RKO (cell line): ENCODE measurements at regions not wholly inside any gene's neighbourhood (a gene's known extent, or its start where the extent isn't known, plus 50 kb on each side); places are given as distances from the start of the nearest gene placed in this dataset.
A peak's percentile ranks its signal among the peaks of the same experiment; 100 is the strongest.
"Not testable (repeated sequence)": the region's sequence is repeated elsewhere in the genome, so short reads cannot be mapped to it uniquely, and the experiment has no call there.

Experiments
- DNase-seq: peaks from one replicate; pipeline ENCODE4 v3.0.0-alpha.2; 2016; ENCODE audit warnings: low spot score

GRCh38 chr7:131019351-131019750 is 285.3 kb upstream of the KLF14 start:
- DNase-seq = no peak

GRCh38 chr7:131020759-131021261 is 286.8 kb upstream of the KLF14 start:
- DNase-seq = no peak

DNA sequence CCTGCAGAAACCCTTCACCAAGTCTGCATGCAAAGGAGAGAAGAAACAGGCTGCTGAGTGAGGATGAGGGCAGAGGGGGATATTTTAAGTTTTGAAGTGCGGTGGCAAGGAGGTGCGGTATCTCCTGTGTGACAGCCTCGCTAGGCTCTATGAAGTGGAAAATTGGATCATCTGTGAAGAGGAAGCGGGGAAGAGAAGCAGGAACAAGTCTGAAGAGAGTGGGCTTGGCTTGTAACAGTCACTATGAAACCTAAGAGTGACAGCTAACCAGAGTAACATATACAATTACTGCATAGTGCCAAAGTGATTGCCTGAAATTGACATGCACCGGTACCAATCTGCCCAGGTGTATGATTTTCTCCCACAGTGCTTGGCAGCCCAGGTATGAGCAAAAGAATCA is 287.5 kb upstream of the KLF14 start:
- DNase-seq = no peak

DNA sequence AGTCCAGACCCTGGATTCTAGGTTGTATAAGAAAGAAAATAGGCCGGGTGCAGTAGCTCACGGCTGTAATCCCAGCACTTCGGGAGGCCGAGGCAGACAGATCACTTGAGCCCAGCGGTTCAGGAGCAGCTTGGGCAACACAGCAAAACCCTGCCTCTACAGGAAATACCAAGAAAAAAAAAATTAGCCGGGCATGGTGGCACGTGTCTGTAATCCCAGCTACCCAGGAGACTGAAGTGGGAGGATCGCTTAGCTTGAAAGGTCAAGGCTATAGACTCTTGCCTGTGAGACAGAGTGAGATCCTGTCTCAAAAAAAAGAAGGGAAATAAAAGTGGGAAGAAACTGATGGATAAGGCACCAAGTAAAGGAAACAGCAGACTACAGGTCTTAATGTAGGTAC is 287.9 kb upstream of the KLF14 start:
- no peak for DNase-seq

DNA sequence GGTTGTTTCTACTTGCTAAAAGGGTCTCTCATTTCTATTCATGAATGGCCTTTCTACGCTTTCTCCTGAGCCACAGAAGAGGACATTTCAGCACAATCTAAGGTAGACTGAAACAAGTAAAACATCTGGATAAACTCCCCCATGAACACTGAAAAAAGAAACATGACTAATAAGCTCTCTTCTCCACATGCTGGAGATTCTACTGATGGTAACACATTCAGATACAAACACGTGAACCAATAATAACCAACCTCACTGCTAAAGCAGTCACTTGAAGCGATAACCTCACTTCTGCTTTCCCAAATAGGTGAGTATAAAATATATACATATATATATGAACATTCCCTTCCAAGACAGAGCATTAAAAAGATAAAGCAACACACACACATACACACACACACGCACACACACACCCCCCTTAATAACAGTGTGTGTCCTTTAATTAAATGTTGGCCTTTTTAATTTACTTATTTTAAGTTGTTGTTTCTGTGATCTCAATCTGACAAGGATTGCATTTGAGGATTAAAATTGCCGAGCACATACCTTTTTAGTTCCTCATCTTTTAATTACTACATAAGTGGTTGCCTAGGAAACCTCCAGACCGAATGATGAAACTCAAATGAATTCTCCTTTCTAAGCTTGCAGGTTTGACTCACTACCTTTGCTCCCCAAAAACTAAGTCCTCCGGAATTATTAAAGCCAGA is 292.4 kb upstream of the KLF14 start:
- DNase-seq = peak; percentile 62

DNA sequence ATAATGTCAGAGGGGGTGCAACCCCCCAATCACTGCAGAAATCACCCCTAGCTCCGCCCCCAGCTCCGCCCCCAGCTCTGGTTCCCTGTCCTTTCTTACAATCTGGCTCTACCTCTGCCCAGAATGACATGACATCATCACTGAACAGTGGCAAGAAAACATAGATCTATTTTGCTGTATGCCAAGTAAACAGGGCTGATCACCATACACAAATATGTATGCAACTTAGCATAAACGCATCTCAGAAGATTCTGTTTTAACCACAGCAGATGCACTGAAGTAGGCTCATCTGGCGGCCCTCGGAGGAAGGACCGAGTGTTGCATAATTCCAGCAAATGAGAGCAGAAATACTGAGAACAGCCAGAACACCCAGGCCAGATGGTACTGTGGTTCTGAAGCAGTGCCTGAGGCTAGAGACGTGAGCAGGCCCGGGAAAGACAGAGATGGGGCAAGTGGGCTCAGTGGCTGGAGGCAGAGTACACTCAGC is 293.3 kb upstream of the KLF14 start:
- DNase-seq = peak; percentile 29

DNA sequence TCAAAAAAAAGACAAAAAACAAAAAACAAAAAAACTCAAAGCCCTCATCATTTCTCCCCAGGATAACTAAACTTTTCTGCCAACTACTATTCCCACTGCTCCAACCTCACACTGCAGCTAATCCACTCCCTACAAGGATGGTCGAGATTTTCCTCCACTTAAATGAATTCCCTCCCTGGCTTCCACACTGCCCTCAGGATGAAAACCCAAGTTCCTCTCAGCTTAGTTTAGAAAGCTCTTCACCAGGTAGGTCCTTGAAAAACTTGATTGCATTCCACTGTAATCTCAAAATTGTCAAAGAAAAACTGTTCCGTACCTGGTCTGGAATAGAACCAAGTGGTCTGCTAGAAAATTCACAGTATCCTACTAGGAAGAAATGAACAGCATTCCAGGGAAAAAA is 294.3 kb upstream of the KLF14 start:
- DNase-seq = no peak

DNA sequence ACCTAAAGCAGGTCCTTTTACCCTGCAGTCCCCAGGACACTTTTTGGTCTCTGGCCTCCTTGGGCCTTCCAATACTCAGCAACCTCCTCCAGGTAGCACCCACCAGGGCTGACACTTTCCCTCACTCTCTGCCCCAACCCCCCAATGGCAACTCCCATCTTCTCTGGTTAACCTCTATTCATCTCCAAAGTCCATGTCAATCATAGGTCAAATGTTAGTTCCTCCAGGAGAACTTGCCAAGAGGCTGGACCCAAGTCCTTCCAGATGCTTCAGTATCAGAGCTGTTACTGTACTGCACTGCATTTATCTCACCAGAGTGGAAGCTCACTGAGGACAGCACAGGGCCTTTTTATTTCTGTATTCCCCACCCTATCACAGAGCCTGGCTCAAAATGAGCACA is 295.0 kb upstream of the KLF14 start:
- DNase-seq = no peak

GRCh38 chr7:131031099-131031868 is 296.4 kb upstream of the MKLN1 start:
- DNase-seq = no peak

DNA sequence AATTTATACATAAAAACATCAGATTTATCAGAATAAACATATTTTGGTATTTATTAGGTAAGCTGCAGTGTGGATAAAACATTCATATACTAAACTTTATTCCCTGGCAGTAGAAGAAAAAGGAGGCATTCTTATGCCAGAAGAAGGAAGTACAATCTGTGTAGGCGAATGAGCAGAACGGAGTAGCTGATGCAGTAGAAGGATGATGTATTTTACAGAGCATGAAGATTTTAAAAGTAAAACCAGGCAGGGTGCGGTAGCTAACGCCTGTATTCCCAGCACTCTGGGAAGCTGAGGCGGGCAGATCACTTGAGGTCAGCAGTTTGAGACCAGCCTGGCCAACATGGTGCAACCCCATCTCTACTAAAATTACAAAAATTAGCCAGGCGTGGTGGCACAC is 294.9 kb upstream of the MKLN1 start:
- DNase-seq = no peak

- DNase-seq = no peak
Measured at GRCh38 chr7:131034166-131034881, 293.4 kb upstream of the MKLN1 start.

DNA sequence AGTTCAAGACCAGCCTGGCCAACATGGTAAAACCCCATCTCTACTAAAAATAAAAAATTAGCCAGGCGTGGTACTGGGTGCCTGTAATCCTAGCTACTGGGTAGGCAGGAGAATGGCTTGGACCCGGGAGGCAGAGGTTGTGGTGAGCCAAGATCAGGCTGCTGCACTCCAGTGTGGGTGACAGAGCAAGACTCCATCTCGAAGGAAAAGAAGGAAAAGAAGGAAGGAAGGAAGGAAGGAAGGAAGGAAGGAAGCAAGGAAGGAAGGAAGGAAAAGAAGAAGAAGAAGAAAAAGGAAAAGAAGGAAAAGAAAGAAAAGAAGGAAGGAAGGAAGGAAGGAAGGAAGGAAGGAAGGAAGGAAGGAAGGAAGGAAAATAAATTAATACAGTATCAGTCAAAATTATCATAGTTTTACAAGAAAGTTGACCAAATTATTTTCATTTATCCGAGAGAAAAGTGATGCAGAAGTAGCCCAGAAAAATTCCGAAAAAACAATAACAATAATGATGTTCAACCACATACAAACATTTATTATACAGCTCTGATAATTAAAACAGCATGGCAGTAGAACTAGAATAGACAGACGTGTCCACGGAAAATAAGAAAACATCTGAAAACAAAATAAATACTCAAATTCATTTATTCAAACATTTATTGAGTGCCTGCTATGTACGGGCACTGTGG is 292.4 kb upstream of the MKLN1 start:
- DNase-seq = no peak

- DNase-seq = no peak
Measured at GRCh38 chr7:131038153-131038552, 289.5 kb upstream of the MKLN1 start.

GRCh38 chr7:131039355-131039762 is 288.3 kb upstream of the MKLN1 start:
- DNase-seq = no peak

- DNase-seq = no peak
Measured at GRCh38 chr7:131039836-131040235, 287.8 kb upstream of the MKLN1 start.

DNA sequence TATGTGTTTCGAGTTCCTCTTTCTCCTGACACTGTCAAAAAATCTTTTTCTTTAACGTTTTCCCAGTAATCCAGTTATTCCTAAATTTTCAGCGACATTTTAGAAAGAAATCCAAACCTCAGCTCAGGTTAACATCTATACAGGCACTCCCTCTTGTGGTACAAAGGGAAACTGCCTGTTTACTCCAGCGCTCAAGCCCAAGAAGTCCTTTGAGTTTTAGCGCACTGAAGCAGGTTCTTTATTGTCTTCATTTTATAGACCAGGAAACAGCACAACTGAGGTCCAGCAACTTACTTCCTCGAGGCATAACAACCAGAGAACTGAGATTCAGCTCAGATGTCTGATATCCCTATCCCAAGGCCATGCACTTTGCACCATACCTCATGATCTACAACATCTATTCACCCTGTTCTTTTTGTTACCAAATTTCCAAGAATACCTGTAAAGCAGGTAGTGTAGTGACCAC is 287.2 kb upstream of the MKLN1 start:
- DNase-seq = peak; percentile 86

DNA sequence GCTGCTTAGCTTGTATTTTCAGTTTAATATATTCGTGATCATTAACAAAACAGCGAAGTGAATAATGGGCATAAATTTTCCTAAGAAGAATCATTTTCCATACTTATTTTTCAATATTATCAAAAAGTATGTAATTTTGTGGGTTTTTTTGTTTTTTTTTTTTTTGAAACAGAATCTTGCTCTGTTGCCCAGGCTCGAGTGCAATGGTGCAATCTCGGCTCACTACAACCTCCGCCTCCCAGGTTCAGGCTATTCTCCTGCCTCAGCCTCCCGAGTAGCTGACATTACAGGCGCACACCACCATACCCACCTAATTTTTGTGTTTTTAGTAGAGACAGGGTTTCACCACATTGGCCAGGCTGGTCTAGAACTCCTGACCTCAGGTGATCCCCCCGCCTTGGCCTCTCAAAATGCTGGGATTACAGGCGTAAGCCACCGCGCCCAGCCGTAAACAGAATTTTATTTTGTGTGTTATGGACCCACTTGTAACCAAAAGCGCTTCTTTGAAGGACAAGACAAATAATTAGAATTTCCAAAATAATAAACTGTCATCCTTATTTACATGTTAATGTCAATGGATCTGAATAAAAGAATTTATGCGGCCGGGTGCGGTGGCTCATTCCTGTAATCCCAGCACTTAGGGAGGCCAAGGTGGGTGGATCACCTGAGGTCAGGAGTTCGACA is 286.5 kb upstream of the MKLN1 start:
- not testable (repeated sequence) for DNase-seq

GRCh38 chr7:131042269-131043160 is 285.2 kb upstream of the MKLN1 start:
- DNase-seq = no peak

GRCh38 chr7:131045526-131045925 is 282.1 kb upstream of the MKLN1 start:
- no peak for DNase-seq

DNA sequence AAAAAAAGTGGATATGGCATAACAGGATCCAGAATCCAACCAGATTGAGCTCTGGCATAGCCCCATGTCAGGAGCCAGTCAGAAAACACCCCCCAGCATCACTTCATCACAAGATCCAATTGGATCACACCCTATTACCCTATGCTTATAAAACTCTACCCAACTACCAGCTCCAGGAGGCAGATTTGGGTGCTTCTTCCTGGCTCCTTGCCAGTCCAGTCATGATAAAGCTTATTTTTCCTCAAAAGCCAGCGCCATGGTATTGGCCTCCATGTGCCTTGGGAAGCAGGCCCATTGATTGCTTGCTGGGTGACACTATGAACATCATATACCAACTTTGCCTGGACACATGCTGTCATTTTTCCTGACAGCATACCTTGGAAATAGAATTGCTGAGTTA is 281.4 kb upstream of the MKLN1 start:
- no peak for DNase-seq
